Heart left ventricle (tissue), 13 donors: ENCODE measurements at regions not wholly inside any gene's neighbourhood (a gene's known extent, or its start where the extent isn't known, plus 50 kb on each side); places are given as distances from the start of the nearest gene placed in this dataset.

Source experiments
- CTCF ChIP-seq, 12 donors: fragments of 200-600 bp; sonication (generic) in 4 of 12; IDR thresholded peaks; one replicate each; pipeline versions ENCODE4 v1.5.0 to v1.8.0; 2018 to 2022; ENCODE audit warnings: antibody characterized with exemption in 12 of 12, mild to moderate bottlenecking in 5 of 12
- POLR2A ChIP-seq, 2 donors: fragments of 450-650 bp; IDR thresholded peaks; one replicate each; pipeline ENCODE4 v1.6.1; 2017; ENCODE audit warnings: antibody characterized with exemption in 2 of 2, mild to moderate bottlenecking in 2 of 2, moderate library complexity in 2 of 2
- donor health status: ischemic (EF 13 %, LVEDD 7.1; RV severe dilation, severe dysfunction).
- donor health status: DM: no; HTN: yes; CAD: no.
- donor health status: DM: no; HTN: no; CAD: no.
- donor health status: ischemic (EF 25% LVEDD 6.9; RV normal size, moderate dysfunction).
- donor health status: ischemic (EF 25% LVEDD 5.7; RV mildly dilated, moderate dysfunction).
- donor health status: ischemic (EF 35%, LVEDD 5.7; RV mildly dilated, moderate dysfunction).
- donor health status: nonischemic (EF 11% LVEDD 7.7; RV severe dilation, severe dysfunction).
- donor health status: DM: yes; HTN: yes; CAD: no.
- donor health status: PGD.
- donor health status: ischemic (EF 29% LVEDD 5.4; RV normal size, mild dysfunction).
- donor health status: nonischemic (EF 23%, LVEDD 6.1; RV moderate dilation, normal function).

DNA sequence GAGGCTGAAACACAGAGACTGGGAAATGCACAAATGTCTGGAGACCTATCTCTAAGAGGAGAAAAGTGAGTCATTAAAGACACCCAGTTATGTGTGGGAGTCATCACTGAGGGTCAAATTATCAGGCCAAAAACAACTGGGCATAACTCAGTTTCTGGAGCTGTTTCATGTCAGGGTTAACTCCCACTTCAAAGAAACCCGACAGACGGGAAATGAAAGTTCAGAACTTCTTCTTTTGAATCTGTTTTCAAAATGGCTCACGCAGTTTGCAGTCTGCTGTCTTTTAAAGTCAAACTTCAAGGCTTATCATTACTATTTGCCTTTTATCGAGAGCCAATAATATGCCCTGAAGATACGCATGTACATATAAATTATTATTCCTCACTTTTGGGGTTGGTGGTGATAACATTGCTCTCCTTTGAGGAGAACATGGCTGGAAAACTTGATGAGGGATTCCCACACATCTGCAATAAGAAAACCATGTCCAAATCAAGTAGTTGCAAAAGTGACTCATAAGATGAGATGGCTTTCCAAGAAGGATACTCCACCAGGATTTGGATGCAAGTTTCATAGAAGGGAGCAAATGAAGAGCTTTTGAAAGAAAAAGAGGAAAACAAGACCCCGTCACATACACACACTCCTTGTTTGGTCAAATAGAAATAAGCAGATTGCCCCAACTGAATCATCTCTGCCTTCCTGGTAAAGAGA is 341.4 kb downstream of the ADAMTS20 start:
- TF ChIP-seq CTCF (IDR thresholded peaks at IDR 0.05) (no peak), POLR2A (IDR thresholded peaks at IDR 0.05) (no peak)
